ENCODE measurements at regions not wholly inside any gene's neighbourhood (a gene's known extent, or its start where the extent isn't known, plus 50 kb on each side); places are given as distances from the start of the nearest gene placed in this dataset.

DNA sequence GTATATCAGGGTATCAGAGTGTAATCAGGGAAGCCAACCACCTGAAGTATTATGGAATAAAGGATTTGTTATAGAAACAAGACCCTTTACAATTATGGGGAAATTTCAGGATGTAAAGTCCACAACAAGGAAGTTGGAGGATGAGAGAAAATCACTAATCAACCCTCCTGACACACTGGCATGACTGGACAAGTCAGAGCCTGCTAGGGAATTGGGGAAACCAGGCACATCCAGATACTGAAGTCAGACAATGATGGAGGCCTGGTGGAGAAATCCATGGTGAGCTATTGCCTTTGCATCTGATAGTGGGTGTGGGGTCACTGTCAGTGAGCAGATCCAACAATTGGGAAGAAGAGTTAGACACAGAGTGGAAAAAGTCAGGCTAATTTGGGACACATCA, 158.8 kb upstream of the FBXO11 start:
- Mint-ChIP-seq H3K4me3 (ENCODE audit: unreplicated experiment) (no peak overlapping the region), H3K36me3 (ENCODE audit: insufficient read depth, unreplicated experiment) (no peaks in the 10 kb centered on the region), H3K27me3 (ENCODE audit: insufficient read depth, unreplicated experiment) (no peaks in the 10 kb centered on the region), H3K4me1 (ENCODE audit: insufficient read depth, unreplicated experiment) (no peaks in the 10 kb centered on the region), H3K9me3 (ENCODE audit: unreplicated experiment) (no peaks in the 10 kb centered on the region), H3K27ac (ENCODE audit: low read depth, unreplicated experiment) (no peak overlapping the region)
- ChIA-PET POLR2A (no interaction called here), CTCF (no interaction called here)
- TF ChIP-seq, protein P1, sequence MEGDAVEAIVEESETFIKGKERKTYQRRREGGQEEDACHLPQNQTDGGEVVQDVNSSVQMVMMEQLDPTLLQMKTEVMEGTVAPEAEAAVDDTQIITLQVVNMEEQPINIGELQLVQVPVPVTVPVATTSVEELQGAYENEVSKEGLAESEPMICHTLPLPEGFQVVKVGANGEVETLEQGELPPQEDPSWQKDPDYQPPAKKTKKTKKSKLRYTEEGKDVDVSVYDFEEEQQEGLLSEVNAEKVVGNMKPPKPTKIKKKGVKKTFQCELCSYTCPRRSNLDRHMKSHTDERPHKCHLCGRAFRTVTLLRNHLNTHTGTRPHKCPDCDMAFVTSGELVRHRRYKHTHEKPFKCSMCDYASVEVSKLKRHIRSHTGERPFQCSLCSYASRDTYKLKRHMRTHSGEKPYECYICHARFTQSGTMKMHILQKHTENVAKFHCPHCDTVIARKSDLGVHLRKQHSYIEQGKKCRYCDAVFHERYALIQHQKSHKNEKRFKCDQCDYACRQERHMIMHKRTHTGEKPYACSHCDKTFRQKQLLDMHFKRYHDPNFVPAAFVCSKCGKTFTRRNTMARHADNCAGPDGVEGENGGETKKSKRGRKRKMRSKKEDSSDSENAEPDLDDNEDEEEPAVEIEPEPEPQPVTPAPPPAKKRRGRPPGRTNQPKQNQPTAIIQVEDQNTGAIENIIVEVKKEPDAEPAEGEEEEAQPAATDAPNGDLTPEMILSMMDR (IDR thresholded peaks at IDR 0.05; ENCODE audit: unreplicated experiment), result no peak
- peak; percentile 25 for DNase-seq (ENCODE audit: unreplicated experiment)
- no TSS peak for BruUV-seq (replicated peaks)
- intact Hi-C loops (cut with micrococcal nuclease), result no loop called here

- intact Hi-C loops (cut with micrococcal nuclease), result no loop called here
- no peaks in the 10 kb centered on the region for H3K9me3 Mint-ChIP-seq (ENCODE audit: unreplicated experiment)
- no peaks in the 10 kb centered on the region for H3K27me3 Mint-ChIP-seq (ENCODE audit: insufficient read depth, unreplicated experiment)
- no peak overlapping the region for H3K4me3 Mint-ChIP-seq (ENCODE audit: unreplicated experiment)
- POLR2A ChIA-PET, result no interaction called here
- TF ChIP-seq, protein P1 (IDR thresholded peaks at IDR 0.05; ENCODE audit: unreplicated experiment), result no peak
- H3K27ac Mint-ChIP-seq (ENCODE audit: low read depth, unreplicated experiment), result no peak overlapping the region
- no peaks in the 10 kb centered on the region for H3K36me3 Mint-ChIP-seq (ENCODE audit: insufficient read depth, unreplicated experiment)
- no peak for DNase-seq (ENCODE audit: unreplicated experiment)
- CTCF ChIA-PET, result interaction anchor here (0.5 to 1.1 kb wide), 5 partner anchors 31 to 351 kb away, joined by 3 to 4 read pairs (median 3); no protein-coding TSS in a partner anchor
- no peaks in the 10 kb centered on the region for H3K4me1 Mint-ChIP-seq (ENCODE audit: insufficient read depth, unreplicated experiment)
- no TSS peak for BruUV-seq (replicated peaks)
Measured at GRCh38 chr2:48066000-48066399, 159.7 kb upstream of the FBXO11 start.

GRCh38 chr2:48069769-48070168, 163.5 kb upstream of the FBXO11 start:
- BruUV-seq (replicated peaks), result no TSS peak
- no peaks in the 10 kb centered on the region for H3K36me3 Mint-ChIP-seq (ENCODE audit: insufficient read depth, unreplicated experiment)

DNA sequence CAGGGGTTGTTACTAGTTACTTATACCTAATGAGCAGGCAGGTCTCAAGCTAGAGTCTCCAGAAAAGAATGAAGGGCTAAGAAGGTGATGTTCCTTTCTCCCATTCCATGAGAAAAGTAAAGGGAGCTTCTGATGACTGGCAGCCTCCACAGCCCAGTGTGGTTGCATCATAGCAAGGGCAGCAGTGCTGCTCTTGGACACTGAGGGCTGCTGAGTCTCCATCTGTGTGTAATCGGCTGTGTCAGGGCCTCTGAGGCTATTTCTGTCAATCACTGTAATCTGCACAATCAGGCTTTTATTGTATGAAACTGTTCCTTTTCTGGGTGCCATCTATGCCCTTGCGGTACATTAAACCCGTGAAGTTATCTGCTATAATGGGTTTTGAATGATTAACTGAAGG, 164.1 kb upstream of the FBXO11 start:
- intact Hi-C loops (cut with micrococcal nuclease), result no loop called here
- Mint-ChIP-seq H3K4me1 (ENCODE audit: insufficient read depth, unreplicated experiment) (no peaks in the 10 kb centered on the region), H3K27ac (ENCODE audit: low read depth, unreplicated experiment) (no peak overlapping the region), H3K4me3 (ENCODE audit: unreplicated experiment) (no peak overlapping the region), H3K27me3 (ENCODE audit: insufficient read depth, unreplicated experiment) (no peaks in the 10 kb centered on the region), H3K9me3 (ENCODE audit: unreplicated experiment) (no peaks in the 10 kb centered on the region), H3K36me3 (ENCODE audit: insufficient read depth, unreplicated experiment) (no peaks in the 10 kb centered on the region)
- no peak for DNase-seq (ENCODE audit: unreplicated experiment)
- no TSS peak for BruUV-seq (replicated peaks)
- ChIA-PET POLR2A (no interaction called here), CTCF (interaction anchor here (1.9 kb wide), 1 partner anchor 36 kb away, joined by 4 read pairs; no protein-coding TSS in a partner anchor)
- TF ChIP-seq, protein P1 (IDR thresholded peaks at IDR 0.05; ENCODE audit: unreplicated experiment), result no peak

More at GRCh38 chr2:48069769-48070168, 163.5 kb upstream of the FBXO11 start:
- Mint-ChIP-seq H3K9me3 (ENCODE audit: unreplicated experiment) (no peaks in the 10 kb centered on the region), H3K27ac (ENCODE audit: low read depth, unreplicated experiment) (no peak overlapping the region), H3K4me1 (ENCODE audit: insufficient read depth, unreplicated experiment) (no peaks in the 10 kb centered on the region), H3K27me3 (ENCODE audit: insufficient read depth, unreplicated experiment) (no peaks in the 10 kb centered on the region), H3K4me3 (ENCODE audit: unreplicated experiment) (no peak overlapping the region)
- ChIA-PET CTCF (interaction anchor here (0.8 to 1.9 kb wide), 2 partner anchors 37 to 38 kb away, joined by 4 read pairs; no protein-coding TSS in a partner anchor), POLR2A (no interaction called here)
- TF ChIP-seq, protein P1 (IDR thresholded peaks at IDR 0.05; ENCODE audit: unreplicated experiment), result no peak
- DNase-seq (ENCODE audit: unreplicated experiment), result no peak
- intact Hi-C loops (cut with micrococcal nuclease), result no loop called here

Measured in MCF 10A (cell line).